ENCODE measurements at regions not wholly inside any gene's neighbourhood (a gene's known extent, or its start where the extent isn't known, plus 50 kb on each side); places are given as distances from the start of the nearest gene placed in this dataset.
"Not testable (repeated sequence)": the region's sequence is repeated elsewhere in the genome, so short reads cannot be mapped to it uniquely, and the experiment has no call there.

DNA sequence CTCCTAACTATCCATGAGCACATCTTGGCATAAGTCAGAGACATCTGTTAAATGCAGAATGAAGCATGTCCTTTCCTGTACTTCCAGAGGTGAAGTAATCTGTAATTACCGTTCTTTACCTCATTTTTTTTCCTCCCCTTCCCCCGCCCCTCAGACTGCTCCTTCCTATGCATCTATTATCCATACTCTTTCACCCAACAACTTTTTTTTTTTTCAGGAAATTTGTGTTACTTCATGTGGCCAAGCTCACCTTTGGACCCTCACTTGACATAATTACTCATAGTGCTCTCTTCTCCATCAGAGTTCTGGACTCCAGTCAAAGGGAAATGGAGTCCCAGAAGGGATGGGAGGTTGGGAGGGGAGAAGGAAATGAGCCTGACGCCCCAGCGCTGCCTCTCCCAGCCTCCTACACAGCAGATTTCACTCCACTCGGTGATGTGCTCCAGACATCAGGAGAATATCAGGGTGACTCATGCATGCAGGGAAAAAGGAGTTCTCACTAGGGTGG is 568.8 kb downstream of the STIM2 start:
- DNase-seq (no peak), ATAC-seq (no peak)
- Mint-ChIP-seq H3K36me3 (ENCODE audit: insufficient read depth) (no peaks in the 10 kb centered on the region), H3K9me3 (peaks cover 8% of the 10 kb centered on the region), H3K4me1 (ENCODE audit: low read depth) (no peaks in the 10 kb centered on the region), H3K27me3 (ENCODE audit: low read depth) (no peaks in the 10 kb centered on the region), H3K4me3 (no peak overlapping the region)

GRCh38 chr4:27442146-27442545 is 581.5 kb downstream of the STIM2 start:
- no peak overlapping the region for H3K4me3 Mint-ChIP-seq
- DNase-seq: no peak
- H3K36me3 Mint-ChIP-seq (ENCODE audit: insufficient read depth): no peaks in the 10 kb centered on the region
- ATAC-seq: no peak
- H3K4me1 Mint-ChIP-seq (ENCODE audit: low read depth): no peaks in the 10 kb centered on the region
- H3K9me3 Mint-ChIP-seq: peaks cover 3% of the 10 kb centered on the region
- no peaks in the 10 kb centered on the region for H3K27me3 Mint-ChIP-seq (ENCODE audit: low read depth)

GRCh38 chr4:27442661-27443060 is 582.0 kb downstream of the STIM2 start:
- ATAC-seq: not testable (repeated sequence)

GRCh38 chr4:27463816-27464215 is 603.2 kb downstream of the STIM2 start:
- no peak for ATAC-seq
- no peak overlapping the region for H3K4me3 Mint-ChIP-seq
- H3K36me3 Mint-ChIP-seq (ENCODE audit: insufficient read depth): no peaks in the 10 kb centered on the region
- peaks cover 9% of the 10 kb centered on the region for H3K9me3 Mint-ChIP-seq
- no peaks in the 10 kb centered on the region for H3K4me1 Mint-ChIP-seq (ENCODE audit: low read depth)
- H3K27me3 Mint-ChIP-seq (ENCODE audit: low read depth): no peaks in the 10 kb centered on the region
- no peak for DNase-seq

More at GRCh38 chr4:27442661-27443060, 582.0 kb downstream of the STIM2 start:
- DNase-seq; H3K4me1 Mint-ChIP-seq (ENCODE audit: low read depth); H3K4me3 Mint-ChIP-seq; H3K27me3 Mint-ChIP-seq (ENCODE audit: low read depth); H3K36me3 Mint-ChIP-seq (ENCODE audit: insufficient read depth); H3K9me3 Mint-ChIP-seq: not testable (repeated sequence)

- Mint-ChIP-seq H3K4me1 (ENCODE audit: low read depth) (no peaks in the 10 kb centered on the region), H3K36me3 (ENCODE audit: insufficient read depth) (no peaks in the 10 kb centered on the region), H3K4me3 (no peak overlapping the region), H3K9me3 (peaks cover 4% of the 10 kb centered on the region), H3K27me3 (ENCODE audit: low read depth) (no peaks in the 10 kb centered on the region)
- DNase-seq: no peak
- no peak for ATAC-seq
Measured at GRCh38 chr4:27467351-27467750, 606.7 kb downstream of the STIM2 start.

- H3K4me3 Mint-ChIP-seq: no peak overlapping the region
- no peak for DNase-seq
Measured at GRCh38 chr4:27472364-27472763, 611.7 kb downstream of the STIM2 start.

GRCh38 chr4:27474691-27475090 is 614.0 kb downstream of the STIM2 start:
- no peaks in the 10 kb centered on the region for H3K4me1 Mint-ChIP-seq (ENCODE audit: low read depth)
- ATAC-seq (no peak), DNase-seq (no peak)
- H3K27me3 Mint-ChIP-seq (ENCODE audit: low read depth): no peaks in the 10 kb centered on the region
- no peaks in the 10 kb centered on the region for H3K36me3 Mint-ChIP-seq (ENCODE audit: insufficient read depth)
- no peaks in the 10 kb centered on the region for H3K9me3 Mint-ChIP-seq
- H3K4me3 Mint-ChIP-seq: no peak overlapping the region

More at GRCh38 chr4:27472364-27472763, 611.7 kb downstream of the STIM2 start:
- Mint-ChIP-seq H3K4me1 (ENCODE audit: low read depth) (no peaks in the 10 kb centered on the region), H3K36me3 (ENCODE audit: insufficient read depth) (no peaks in the 10 kb centered on the region), H3K9me3 (no peaks in the 10 kb centered on the region), H3K27me3 (ENCODE audit: low read depth) (no peaks in the 10 kb centered on the region)
- no peak for ATAC-seq

- Mint-ChIP-seq H3K36me3 (ENCODE audit: insufficient read depth) (no peaks in the 10 kb centered on the region), H3K9me3 (peaks cover 5% of the 10 kb centered on the region), H3K4me1 (ENCODE audit: low read depth) (no peaks in the 10 kb centered on the region), H3K27me3 (ENCODE audit: low read depth) (no peaks in the 10 kb centered on the region), H3K4me3 (no peak overlapping the region)
- DNase-seq: no peak
- no peak for ATAC-seq
Measured at GRCh38 chr4:27484216-27484615, 623.6 kb downstream of the STIM2 start.

DNA sequence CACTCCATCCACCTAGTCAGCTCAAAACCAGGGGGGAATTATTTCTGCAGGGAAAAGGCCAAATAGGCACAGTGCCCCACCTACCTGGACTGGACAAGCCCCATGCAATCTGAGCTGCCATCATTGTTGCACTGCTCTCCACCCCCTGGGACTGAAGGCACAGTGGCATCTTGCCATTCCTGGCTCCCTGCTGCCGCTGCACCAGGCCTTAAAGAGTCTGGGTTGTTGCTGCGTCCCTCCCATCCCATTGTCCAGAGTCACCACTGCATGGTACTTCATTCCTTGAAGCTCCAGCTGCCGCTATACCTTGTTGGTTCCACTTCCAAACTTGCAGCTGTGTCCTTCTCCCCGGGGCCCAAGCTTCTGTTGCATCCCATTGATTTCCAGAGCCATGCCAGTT is 629.7 kb downstream of the STIM2 start:
- H3K4me1 Mint-ChIP-seq (ENCODE audit: low read depth): no peaks in the 10 kb centered on the region
- no peaks in the 10 kb centered on the region for H3K36me3 Mint-ChIP-seq (ENCODE audit: insufficient read depth)
- H3K27me3 Mint-ChIP-seq (ENCODE audit: low read depth): no peaks in the 10 kb centered on the region
- ATAC-seq (no peak), DNase-seq (no peak)
- peaks cover 18% of the 10 kb centered on the region for H3K9me3 Mint-ChIP-seq
- no peak overlapping the region for H3K4me3 Mint-ChIP-seq

GRCh38 chr4:27490766-27491165 is 630.1 kb downstream of the STIM2 start:
- H3K27me3 Mint-ChIP-seq (ENCODE audit: low read depth): no peaks in the 10 kb centered on the region
- no peaks in the 10 kb centered on the region for H3K4me1 Mint-ChIP-seq (ENCODE audit: low read depth)
- ATAC-seq (no peak), DNase-seq (no peak)
- H3K36me3 Mint-ChIP-seq (ENCODE audit: insufficient read depth): no peaks in the 10 kb centered on the region
- H3K9me3 Mint-ChIP-seq: peaks cover 15% of the 10 kb centered on the region
- H3K4me3 Mint-ChIP-seq: no peak overlapping the region

GRCh38 chr4:27506401-27506800 is 645.8 kb downstream of the STIM2 start:
- peaks cover 3% of the 10 kb centered on the region for H3K9me3 Mint-ChIP-seq
- H3K36me3 Mint-ChIP-seq (ENCODE audit: insufficient read depth): no peaks in the 10 kb centered on the region
- H3K4me3 Mint-ChIP-seq: no peak overlapping the region
- DNase-seq: no peak
- no peak for ATAC-seq
- no peaks in the 10 kb centered on the region for H3K4me1 Mint-ChIP-seq (ENCODE audit: low read depth)
- no peaks in the 10 kb centered on the region for H3K27me3 Mint-ChIP-seq (ENCODE audit: low read depth)

- peaks cover 4% of the 10 kb centered on the region for H3K9me3 Mint-ChIP-seq
- H3K4me1 Mint-ChIP-seq (ENCODE audit: low read depth): no peaks in the 10 kb centered on the region
- no peaks in the 10 kb centered on the region for H3K36me3 Mint-ChIP-seq (ENCODE audit: insufficient read depth)
- ATAC-seq (no peak), DNase-seq (no peak)
- no peaks in the 10 kb centered on the region for H3K27me3 Mint-ChIP-seq (ENCODE audit: low read depth)
- H3K4me3 Mint-ChIP-seq: no peak overlapping the region
Measured at GRCh38 chr4:27514711-27515110, 654.1 kb downstream of the STIM2 start.

DNA sequence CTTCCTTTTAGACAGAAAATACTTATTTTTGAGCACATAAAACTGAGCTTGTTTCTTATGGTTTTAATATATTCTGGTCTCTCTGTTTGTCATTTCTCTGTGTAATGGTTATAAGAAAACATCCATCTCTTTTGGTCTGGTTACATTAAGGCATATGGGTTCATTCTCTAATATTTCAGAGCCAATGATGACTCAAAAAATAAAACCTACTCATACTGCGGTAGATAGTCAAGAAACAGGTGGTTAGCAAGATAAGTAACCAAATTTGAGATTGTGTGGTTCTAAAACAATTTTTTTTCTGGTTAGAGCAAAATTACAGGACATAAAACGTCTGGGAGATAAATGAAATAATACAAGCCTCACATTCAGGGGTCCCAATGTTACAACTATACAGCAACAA is 654.5 kb downstream of the STIM2 start:
- no peaks in the 10 kb centered on the region for H3K4me1 Mint-ChIP-seq (ENCODE audit: low read depth)
- H3K36me3 Mint-ChIP-seq (ENCODE audit: insufficient read depth): no peaks in the 10 kb centered on the region
- no peak overlapping the region for H3K4me3 Mint-ChIP-seq
- H3K27me3 Mint-ChIP-seq (ENCODE audit: low read depth): no peaks in the 10 kb centered on the region
- DNase-seq (no peak), ATAC-seq (no peak)
- peaks cover 4% of the 10 kb centered on the region for H3K9me3 Mint-ChIP-seq

GRCh38 chr4:27518876-27519275 is 658.2 kb downstream of the STIM2 start:
- Mint-ChIP-seq H3K27me3 (ENCODE audit: low read depth) (no peaks in the 10 kb centered on the region), H3K4me1 (ENCODE audit: low read depth) (no peaks in the 10 kb centered on the region), H3K9me3 (peaks cover 7% of the 10 kb centered on the region), H3K36me3 (ENCODE audit: insufficient read depth) (no peaks in the 10 kb centered on the region), H3K4me3 (no peak overlapping the region)
- DNase-seq: no peak
- no peak for ATAC-seq

DNA sequence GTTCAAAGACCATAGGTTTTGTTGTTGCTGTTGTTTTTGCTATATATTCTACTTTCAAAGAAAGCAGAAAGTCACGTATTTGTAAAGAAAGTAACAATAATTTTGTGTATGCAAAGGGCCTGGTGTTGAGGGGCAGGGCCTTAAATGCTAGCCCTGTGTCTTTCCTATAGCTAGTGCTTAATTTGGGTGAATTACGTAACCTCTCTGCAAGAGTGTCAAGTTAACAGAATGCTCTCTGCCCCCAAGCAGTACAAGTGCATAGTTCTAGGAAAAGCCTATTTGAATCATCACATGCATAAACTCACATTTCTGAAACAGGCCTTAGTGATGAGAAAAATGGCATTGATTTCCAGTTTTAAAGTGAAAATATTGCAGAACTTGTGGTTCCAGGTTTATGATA is 663.6 kb downstream of the STIM2 start:
- H3K4me3 Mint-ChIP-seq: no peak overlapping the region
- no peaks in the 10 kb centered on the region for H3K27me3 Mint-ChIP-seq (ENCODE audit: low read depth)
- DNase-seq (no peak), ATAC-seq (no peak)
- peaks cover 3% of the 10 kb centered on the region for H3K9me3 Mint-ChIP-seq
- no peaks in the 10 kb centered on the region for H3K36me3 Mint-ChIP-seq (ENCODE audit: insufficient read depth)
- H3K4me1 Mint-ChIP-seq (ENCODE audit: low read depth): no peaks in the 10 kb centered on the region

DNA sequence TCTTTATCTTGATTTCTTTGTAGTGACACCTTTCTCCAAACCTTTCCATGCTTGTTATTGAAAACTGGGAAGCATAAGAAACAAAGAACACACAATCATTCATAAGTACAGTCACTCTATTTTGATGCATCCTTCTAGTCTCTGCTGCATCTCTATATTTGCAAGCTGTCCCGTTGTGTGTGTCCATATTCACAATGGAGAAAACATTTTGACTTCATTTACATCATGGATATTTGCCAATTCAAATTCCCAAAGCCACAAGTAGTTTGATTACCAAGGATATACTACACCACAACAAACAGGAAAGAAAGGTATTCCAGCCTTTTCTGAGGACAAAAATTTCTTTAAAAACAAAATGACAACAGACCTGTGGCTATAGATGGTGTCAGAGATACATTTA is 673.8 kb downstream of the STIM2 start:
- no peak overlapping the region for H3K4me3 Mint-ChIP-seq
- no peaks in the 10 kb centered on the region for H3K4me1 Mint-ChIP-seq (ENCODE audit: low read depth)
- no peaks in the 10 kb centered on the region for H3K27me3 Mint-ChIP-seq (ENCODE audit: low read depth)
- DNase-seq: no peak
- no peak for ATAC-seq
- H3K36me3 Mint-ChIP-seq (ENCODE audit: insufficient read depth): no peaks in the 10 kb centered on the region
- H3K9me3 Mint-ChIP-seq: peaks cover 4% of the 10 kb centered on the region

All from activated T-cell treated with anti-CD3 and anti-CD28 coated beads, Interleukin-2, amount 50 U/mL, for 4 hours (primary cell).